Hepatocyte (in vitro differentiated cells): ENCODE measurements at regions not wholly inside any gene's neighbourhood (a gene's known extent, or its start where the extent isn't known, plus 50 kb on each side); places are given as distances from the start of the nearest gene placed in this dataset.

Source experiments
- DNase-seq: peaks from one replicate; pipeline ENCODE4 v3.0.0-alpha.2; 2016; ENCODE audit warnings: low spot score
- H2AFZ ChIP-seq: fragments of 200-600 bp; sonication (generic); 2 replicates; pipeline ENCODE4 v1.6.0; 2016; ENCODE audit warnings: antibody characterized with exemption, mild to moderate bottlenecking
- H3K27ac ChIP-seq: fragments of 200-600 bp; sonication (generic); 2 replicates; pipeline ENCODE4 v1.5.1; 2016; ENCODE audit warnings: mild to moderate bottlenecking
- H3K27me3 ChIP-seq: fragments of 200-600 bp; sonication (generic); 2 replicates; pipeline ENCODE4 v1.6.1; 2016
- H3K36me3 ChIP-seq: fragments of 200-600 bp; sonication (generic); replicated peaks from 2 replicates; pipeline ENCODE4 v1.5.1; 2016; ENCODE audit warnings: low read depth; ENCODE audit not compliant: insufficient read depth
- H3K4me1 ChIP-seq: fragments of 200-600 bp; sonication (generic); 2 replicates; pipeline ENCODE4 v1.5.1; 2016; ENCODE audit warnings: mild to moderate bottlenecking, moderate library complexity; ENCODE audit not compliant: insufficient read depth
- H3K4me2 ChIP-seq: fragments of 200-600 bp; sonication (generic); 2 replicates; pipeline ENCODE4 v1.6.0; 2016
- H3K4me3 ChIP-seq: fragments of 200-600 bp; sonication (generic); 2 replicates; pipeline ENCODE4 v1.5.1; 2016; ENCODE audit warnings: mild to moderate bottlenecking
- H3K79me2 ChIP-seq: fragments of 200-600 bp; sonication (generic); 2 replicates; pipeline ENCODE4 v1.6.0; 2017; ENCODE audit warnings: mild to moderate bottlenecking
- H3K9me2 ChIP-seq: fragments of 200-600 bp; sonication (generic); replicated peaks from 2 replicates; pipeline ENCODE4 v1.6.0; 2017; ENCODE audit warnings: mild to moderate bottlenecking; ENCODE audit not compliant: insufficient read depth
- H3K9me3 ChIP-seq: fragments of 200-600 bp; sonication (generic); 2 replicates; pipeline ENCODE4 v1.5.1; 2016; ENCODE audit warnings: low read depth, mild to moderate bottlenecking
- H4K20me1 ChIP-seq: fragments of 200-600 bp; sonication (generic); 2 replicates; pipeline ENCODE4 v1.6.0; 2016; ENCODE audit warnings: mild to moderate bottlenecking; ENCODE audit not compliant: insufficient read depth, poor library complexity, severe bottlenecking
- EZH2 ChIP-seq: fragments of 200-600 bp; sonication (generic); IDR thresholded peaks from 2 replicates; pipeline ENCODE4 v1.6.1; 2016; ENCODE audit warnings: antibody characterized with exemption, mild to moderate bottlenecking, borderline replicate concordance
- EZH2phosphoT487 ChIP-seq: fragments of 200-600 bp; sonication (generic); IDR thresholded peaks from one replicate; pipeline ENCODE4 v1.6.1; 2018; ENCODE audit warnings: antibody characterized with exemption, mild to moderate bottlenecking, low read depth, moderate library complexity; ENCODE audit not compliant: unreplicated experiment, severe bottlenecking
- WGBS: methylation state at CpG from one replicate; pipeline ENCODE4 v1.1.6; 2016; ENCODE audit warnings: low lambda C conversion rate; ENCODE audit errors: missing lambda C conversion rate; 5-methylcytosine and 5-hydroxymethylcytosine counted together
- TF ChIP-seq, protein P1 (sequence below): fragments of 200-600 bp; sonication (generic); IDR thresholded peaks from 2 replicates; pipeline ENCODE4 v1.5.1; 2016; ENCODE audit warnings: antibody characterized with exemption, mild to moderate bottlenecking; ENCODE audit not compliant: poor library complexity

GRCh38 chr7:81873559-81873958 is 103.7 kb upstream of the HGF start:
- no peaks in the 10 kb centered on the region for H3K4me1 ChIP-seq
- no peaks in the 10 kb centered on the region for H4K20me1 ChIP-seq
- no peaks in the 10 kb centered on the region for H3K79me2 ChIP-seq
- H3K27ac ChIP-seq = no peak overlapping the region
- H2AFZ ChIP-seq = no peak overlapping the region
- no peak overlapping the region for H3K4me3 ChIP-seq
- 83% methylated on average over 3 of the region's 3 CpGs for WGBS
- H3K27me3 ChIP-seq = no peaks in the 10 kb centered on the region
- no peak overlapping the region for H3K4me2 ChIP-seq
- H3K9me2 ChIP-seq = no peaks in the 10 kb centered on the region
- no peak for DNase-seq
- no peaks in the 10 kb centered on the region for H3K36me3 ChIP-seq
- H3K9me3 ChIP-seq = no peaks in the 10 kb centered on the region
- TF ChIP-seq EZH2 (no peak), EZH2phosphoT487 (no peak)
- TF ChIP-seq, protein P1, sequence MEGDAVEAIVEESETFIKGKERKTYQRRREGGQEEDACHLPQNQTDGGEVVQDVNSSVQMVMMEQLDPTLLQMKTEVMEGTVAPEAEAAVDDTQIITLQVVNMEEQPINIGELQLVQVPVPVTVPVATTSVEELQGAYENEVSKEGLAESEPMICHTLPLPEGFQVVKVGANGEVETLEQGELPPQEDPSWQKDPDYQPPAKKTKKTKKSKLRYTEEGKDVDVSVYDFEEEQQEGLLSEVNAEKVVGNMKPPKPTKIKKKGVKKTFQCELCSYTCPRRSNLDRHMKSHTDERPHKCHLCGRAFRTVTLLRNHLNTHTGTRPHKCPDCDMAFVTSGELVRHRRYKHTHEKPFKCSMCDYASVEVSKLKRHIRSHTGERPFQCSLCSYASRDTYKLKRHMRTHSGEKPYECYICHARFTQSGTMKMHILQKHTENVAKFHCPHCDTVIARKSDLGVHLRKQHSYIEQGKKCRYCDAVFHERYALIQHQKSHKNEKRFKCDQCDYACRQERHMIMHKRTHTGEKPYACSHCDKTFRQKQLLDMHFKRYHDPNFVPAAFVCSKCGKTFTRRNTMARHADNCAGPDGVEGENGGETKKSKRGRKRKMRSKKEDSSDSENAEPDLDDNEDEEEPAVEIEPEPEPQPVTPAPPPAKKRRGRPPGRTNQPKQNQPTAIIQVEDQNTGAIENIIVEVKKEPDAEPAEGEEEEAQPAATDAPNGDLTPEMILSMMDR = no peak

- H2AFZ ChIP-seq = no peak overlapping the region
- H3K36me3 ChIP-seq = no peaks in the 10 kb centered on the region
- no peak overlapping the region for H3K4me3 ChIP-seq
- no peaks in the 10 kb centered on the region for H3K27me3 ChIP-seq
- no peak overlapping the region for H3K4me2 ChIP-seq
- H4K20me1 ChIP-seq = no peaks in the 10 kb centered on the region
- H3K9me2 ChIP-seq = no peaks in the 10 kb centered on the region
- DNase-seq = no peak
- no peaks in the 10 kb centered on the region for H3K79me2 ChIP-seq
- no peak overlapping the region for H3K27ac ChIP-seq
- TF ChIP-seq EZH2 = no peak
- TF ChIP-seq, protein P1 = no peak
- no peak for TF ChIP-seq EZH2phosphoT487
- no peaks in the 10 kb centered on the region for H3K4me1 ChIP-seq
- H3K9me3 ChIP-seq = no peaks in the 10 kb centered on the region
- 87% methylated on average over 6 of the region's 6 CpGs for WGBS
Measured at GRCh38 chr7:81871606-81872265, 101.9 kb upstream of the HGF start.

GRCh38 chr7:81870608-81871007 is 100.8 kb upstream of the HGF start:
- H3K27me3 ChIP-seq = no peaks in the 10 kb centered on the region
- H3K36me3 ChIP-seq = no peaks in the 10 kb centered on the region
- no peaks in the 10 kb centered on the region for H3K9me3 ChIP-seq
- H3K4me1 ChIP-seq = no peaks in the 10 kb centered on the region
- TF ChIP-seq EZH2phosphoT487 = no peak
- TF ChIP-seq, protein P1 = no peak
- TF ChIP-seq EZH2 = no peak
- no peaks in the 10 kb centered on the region for H3K9me2 ChIP-seq
- no peak overlapping the region for H3K4me3 ChIP-seq
- no peaks in the 10 kb centered on the region for H3K79me2 ChIP-seq
- no peak for DNase-seq
- H2AFZ ChIP-seq = no peak overlapping the region
- no peak overlapping the region for H3K4me2 ChIP-seq
- H4K20me1 ChIP-seq = no peaks in the 10 kb centered on the region
- no peak overlapping the region for H3K27ac ChIP-seq
